HG03521 (cell line): ENCODE measurements at regions not wholly inside any gene's neighbourhood (a gene's known extent, or its start where the extent isn't known, plus 50 kb on each side); places are given as distances from the start of the nearest gene placed in this dataset.
"Not testable (repeated sequence)": the region's sequence is repeated elsewhere in the genome, so short reads cannot be mapped to it uniquely, and the experiment has no call there.

ENCODE experiments used
- ATAC-seq: cut with Tn5 transposase; IDR thresholded peaks from one replicate; pipeline ENCODE4 v1.9.1; 2021; ENCODE audit warnings: mild to moderate bottlenecking, moderate library complexity; ENCODE audit not compliant: unreplicated experiment

DNA sequence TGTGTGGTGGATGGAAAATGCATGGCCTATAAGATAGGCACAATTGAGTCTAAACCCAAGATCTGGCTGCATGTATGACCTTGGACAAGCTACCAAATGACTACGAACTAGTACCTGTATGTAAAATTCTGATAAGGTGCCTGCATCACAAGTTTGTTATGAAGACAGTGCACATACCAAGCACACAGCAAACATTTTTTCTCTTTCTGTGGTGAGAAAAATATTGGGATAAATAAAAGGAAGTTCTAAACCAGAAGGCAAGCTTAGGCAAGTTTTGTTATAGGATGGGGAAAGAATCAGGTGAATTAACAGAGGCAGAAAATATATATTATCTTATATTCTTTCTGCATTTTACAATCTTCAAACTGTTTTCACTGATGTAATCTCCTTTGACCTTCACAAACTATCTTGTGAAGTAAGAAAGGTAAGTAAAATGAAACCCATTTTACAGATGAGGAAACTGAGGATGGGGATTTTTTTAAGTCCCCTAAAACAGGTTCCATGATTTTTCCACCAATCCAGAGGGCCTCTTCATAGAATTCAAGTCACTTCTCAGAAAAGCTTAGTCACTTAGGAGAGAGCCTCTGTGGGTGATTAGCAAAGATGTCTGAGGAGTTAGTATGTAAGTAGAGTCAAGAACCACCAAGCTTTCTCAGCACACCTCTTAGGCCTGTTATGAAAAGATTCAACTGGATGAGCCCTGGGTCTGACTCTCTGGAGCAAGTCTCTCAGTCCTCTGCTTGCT is 132.0 kb upstream of the RAP1B start:
- no peak for ATAC-seq

DNA sequence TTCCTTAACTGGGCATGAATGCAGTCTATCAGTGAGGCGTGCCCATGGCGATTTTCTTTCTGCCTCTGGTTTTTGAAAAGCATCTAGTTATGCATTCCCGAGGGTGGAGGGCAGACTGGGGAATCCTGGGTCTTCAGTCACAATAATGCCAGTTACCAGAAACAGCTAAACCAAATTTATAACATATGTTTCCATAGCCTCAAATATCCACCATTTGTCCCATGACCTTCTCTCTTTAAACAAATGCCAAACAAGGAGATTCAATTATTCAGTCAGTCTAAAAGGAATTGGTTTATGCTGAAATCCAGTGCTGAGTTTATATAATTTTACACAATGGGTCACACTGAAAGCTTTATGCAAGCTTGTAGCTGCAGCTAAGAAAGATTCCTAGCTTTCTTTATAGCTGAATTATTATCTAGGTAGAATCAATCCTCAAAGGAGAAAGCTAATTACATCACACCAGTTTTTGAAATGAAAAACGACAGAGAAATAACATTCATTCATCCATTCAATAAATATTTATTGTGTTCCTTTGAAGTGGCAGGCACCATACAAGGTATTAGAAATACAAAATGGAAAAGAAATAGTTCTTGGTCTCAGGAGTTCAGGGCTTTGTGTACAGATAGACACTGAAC is 131.3 kb upstream of the RAP1B start:
- ATAC-seq, result no peak

DNA sequence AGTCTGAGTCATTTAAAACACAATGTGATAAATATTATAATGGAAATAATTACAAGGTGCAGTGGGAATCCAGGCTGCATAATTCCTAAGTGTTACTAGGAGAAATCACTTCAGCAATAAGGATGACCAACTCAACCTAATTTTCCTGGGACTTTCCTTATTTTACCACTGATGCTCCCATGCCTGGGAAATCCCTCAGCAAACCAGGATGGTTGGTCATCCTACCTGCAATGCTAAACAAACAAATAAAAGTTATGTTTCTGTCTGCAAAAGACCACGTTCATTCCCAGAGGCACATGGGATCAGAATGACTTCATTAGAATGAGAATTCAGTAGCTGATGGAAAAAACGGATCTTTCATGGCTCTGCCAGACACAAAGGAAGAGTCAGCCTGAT is 130.8 kb upstream of the RAP1B start:
- no peak for ATAC-seq

DNA sequence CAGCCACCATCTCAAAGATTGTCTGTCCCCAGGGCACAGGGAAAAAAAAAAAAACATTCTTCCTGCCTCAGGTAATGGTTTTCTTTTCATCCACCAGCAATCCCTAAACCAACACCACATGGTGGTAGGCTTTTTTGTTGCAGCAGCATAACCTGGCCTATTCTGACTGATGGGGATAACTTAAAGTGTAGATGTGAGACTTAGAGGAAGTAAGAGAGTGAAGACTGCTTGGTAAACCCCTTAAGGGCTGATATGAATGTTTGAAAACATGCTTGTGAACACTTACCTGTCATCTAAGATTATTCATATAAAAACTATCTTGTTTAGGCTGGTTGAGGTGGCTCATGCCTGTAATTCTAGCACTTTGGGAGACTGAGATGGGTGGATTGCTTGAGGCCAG is 130.2 kb upstream of the RAP1B start:
- ATAC-seq, result no peak

DNA sequence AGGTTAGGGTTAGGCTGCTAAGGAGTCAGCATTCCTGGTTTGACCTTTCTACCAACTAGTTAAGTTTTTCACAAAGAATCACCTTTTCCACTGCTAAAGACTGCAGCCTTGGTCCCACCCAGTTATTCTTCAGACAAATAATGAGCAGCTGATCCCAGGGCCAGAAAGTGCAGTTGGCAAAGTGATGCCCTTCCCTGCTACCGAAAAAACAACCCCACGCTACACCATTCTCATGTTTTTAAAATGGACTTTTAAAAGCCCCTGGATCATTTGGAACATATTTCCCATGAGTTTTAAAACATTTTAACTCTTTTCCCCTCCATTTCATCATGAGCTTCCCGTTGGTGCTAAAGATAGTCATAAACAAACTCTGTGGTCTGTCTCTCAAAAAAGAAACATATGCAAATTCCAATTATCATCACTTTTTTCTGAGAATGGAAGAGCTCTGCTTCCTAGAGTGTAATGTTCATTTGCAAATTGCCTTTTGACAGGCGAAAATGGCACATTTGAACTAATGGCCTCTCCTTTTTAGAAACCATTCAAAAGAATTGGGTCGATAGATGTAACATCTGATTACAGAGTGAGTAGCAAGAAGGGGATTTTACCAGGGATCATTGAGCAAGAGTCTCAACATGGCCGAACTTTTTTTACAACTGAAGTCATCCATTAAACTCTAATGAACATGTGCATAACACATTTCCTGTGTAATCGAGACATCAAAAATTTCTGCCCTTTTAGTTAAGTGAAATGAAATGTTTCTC is 129.3 kb upstream of the RAP1B start:
- peak; percentile 39 for ATAC-seq

DNA sequence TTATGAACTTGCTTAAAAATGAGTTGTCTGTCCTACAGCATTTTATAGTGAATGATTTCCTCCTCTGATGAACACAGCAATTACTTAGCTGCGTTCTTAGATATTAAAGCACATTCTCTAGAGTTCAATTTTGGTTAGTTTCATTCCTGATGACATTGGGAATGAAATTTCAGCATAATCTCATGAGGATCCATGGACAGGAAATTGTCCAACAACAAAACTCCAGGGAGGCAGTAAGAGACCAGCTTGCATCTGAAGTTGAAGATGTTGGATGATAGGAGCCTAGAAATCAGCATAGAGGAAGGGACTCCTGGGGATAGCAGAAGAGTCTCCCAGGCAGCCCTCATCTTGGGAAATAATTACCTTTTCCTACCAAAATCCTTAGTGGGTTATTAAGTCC is 128.7 kb upstream of the RAP1B start:
- ATAC-seq, result no peak

DNA sequence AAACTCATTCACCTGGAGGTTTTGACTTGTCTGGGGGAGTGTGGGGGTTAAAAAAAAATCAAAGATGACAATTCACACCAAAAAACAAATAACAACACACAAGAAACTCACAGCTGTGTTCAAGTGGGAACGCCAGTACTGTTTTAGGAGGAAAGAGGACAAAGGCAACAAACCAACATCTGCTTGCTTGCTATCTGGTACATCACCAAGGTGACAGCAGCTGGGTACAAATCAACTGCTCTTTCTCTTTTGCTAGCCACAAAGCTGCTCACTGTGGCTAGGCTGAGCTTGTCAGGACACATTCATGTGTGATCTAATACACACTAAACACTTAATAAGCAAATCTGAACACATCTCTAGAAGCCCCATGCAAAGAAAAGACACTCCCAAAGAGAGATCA is 128.0 kb upstream of the RAP1B start:
- peak; percentile 81 for ATAC-seq

DNA sequence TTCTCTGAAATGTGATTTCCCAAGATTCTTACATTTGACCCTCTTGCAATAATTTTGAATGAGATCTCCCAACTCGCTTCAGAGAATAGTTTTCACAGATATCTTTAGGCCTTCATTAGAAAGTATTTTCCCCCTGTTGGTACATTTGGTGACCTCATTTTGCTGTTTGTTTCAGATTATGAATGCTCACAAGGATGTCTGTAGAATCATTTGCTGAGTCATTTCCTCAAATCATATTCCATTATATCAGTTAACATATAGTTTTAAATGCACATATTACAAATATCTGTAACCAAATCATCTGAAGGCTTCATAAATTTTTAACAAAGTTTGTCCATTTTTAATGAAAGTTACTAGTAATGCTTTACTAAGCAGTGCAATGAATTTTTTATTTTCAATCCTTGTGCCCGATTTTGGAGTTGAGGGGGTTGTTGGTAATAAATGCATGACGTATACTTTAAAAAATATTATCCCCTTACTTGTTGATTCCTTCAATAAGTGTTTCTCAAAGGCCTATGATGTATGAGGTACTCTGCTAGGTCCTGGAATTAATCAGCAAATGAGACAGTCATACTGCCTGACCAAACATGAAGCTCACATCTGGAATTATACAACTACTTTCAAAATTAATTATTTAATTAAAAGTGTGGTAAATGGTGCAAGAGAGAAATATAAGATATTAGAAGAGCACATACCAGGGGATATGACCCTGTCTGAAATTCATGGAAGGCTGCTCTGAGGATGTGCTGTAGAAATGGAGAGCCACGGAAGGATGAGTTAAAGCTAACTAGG is 126.9 kb upstream of the RAP1B start:
- ATAC-seq, result no peak

DNA sequence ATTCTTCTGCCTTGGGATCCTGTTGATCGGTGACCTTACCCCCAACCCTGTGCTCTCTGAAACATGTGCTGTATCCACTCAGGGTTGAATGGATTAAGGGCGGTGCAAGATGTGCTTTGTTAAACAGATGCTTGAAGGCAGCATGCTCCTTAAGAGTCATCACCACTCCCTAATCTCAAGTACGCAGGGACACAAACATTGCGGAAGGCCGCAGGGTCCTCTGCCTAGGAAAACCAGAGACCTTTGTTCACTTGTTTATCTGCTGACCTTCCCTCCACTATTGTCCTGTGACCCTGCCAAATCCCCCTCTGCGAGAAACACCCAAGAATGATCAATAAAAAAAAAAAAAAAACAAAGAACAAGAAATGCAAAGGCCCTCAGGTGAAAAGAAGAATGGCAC is 126.1 kb upstream of the RAP1B start:
- not testable (repeated sequence) for ATAC-seq

DNA sequence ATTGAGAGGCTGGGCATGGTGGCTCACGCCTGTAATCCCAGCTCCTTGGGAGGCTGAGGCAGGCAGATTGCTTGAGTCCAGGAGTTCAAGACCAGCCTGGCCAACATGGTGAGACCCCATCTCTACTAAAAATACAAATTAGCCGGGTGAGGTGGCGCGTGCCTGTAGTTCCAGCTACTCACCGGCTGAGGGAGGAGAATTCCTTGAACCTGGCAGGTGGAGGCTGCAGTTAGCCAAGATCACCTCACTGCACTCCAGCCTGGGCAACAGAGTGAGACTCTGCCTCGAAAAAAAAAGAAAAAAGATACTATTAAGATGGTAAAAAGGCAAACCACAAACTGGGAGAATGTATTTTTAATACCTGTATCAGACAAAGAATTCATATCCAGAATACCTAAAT is 124.2 kb upstream of the RAP1B start:
- not testable (repeated sequence) for ATAC-seq

DNA sequence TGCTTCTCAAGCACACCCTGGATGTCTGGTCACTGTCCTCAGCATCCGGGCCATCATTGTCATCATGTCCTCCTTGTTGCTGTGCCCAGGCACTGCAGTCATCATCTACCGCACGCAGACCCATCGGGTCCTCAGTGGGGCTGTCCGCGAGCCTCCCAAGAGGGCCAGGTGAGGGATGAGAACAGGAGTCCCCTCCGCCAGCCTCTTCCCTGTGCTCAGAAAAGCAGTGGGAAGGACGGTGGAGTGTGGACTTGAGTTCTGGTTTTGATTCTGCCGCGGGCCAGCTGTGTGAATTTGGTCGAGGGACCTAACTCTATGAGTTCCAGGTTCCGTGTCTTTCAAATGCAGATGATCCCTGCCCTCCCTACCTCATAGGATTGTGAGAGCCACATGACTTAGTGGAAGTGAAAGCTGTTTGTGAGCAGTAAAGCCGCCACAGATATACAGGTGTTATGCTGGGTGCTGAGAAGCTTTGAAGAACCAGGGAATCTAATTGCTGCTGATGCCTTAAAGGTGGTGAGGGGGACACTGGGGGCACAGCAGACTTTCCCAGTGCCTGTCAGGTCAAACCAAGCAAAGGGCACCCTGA is 122.9 kb upstream of the RAP1B start:
- ATAC-seq, result no peak

DNA sequence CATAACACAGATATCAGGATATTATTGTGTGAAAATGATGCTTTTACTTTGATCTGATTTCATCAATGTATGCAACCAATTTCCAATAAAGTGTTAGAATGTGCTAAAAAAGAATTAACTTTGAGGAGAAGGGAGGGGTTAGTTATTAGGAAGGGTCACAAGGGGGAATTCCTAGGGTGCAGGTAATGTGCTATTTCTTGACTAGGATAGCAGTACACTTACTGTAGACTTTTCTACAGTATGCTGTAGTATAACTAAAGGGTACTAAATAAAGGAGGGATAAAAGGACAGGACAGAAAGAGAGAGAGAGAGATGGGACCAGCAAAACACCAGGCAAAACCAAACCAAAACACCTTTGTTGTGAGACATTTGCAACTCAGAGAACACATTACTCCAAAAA is 121.4 kb upstream of the RAP1B start:
- no peak for ATAC-seq

DNA sequence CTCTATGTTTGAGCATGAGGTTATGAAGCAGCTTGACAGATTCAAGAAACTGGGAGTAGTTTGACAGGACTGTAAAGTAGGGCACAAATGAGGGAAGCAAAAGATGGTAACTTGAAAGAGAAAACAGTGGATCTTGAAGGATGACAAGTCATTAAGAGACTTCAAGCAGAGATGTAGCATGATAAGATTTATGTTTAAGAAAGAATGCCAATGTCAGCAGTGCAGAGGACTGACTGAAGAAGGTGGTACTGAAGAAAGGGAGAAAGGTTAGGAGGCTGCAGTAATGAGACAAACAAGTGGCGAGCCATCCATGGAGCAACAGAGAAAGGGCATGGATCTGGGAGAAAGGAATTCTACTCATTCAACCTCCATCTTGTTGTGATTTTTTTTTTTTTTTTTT is 120.2 kb upstream of the RAP1B start:
- ATAC-seq, result no peak

DNA sequence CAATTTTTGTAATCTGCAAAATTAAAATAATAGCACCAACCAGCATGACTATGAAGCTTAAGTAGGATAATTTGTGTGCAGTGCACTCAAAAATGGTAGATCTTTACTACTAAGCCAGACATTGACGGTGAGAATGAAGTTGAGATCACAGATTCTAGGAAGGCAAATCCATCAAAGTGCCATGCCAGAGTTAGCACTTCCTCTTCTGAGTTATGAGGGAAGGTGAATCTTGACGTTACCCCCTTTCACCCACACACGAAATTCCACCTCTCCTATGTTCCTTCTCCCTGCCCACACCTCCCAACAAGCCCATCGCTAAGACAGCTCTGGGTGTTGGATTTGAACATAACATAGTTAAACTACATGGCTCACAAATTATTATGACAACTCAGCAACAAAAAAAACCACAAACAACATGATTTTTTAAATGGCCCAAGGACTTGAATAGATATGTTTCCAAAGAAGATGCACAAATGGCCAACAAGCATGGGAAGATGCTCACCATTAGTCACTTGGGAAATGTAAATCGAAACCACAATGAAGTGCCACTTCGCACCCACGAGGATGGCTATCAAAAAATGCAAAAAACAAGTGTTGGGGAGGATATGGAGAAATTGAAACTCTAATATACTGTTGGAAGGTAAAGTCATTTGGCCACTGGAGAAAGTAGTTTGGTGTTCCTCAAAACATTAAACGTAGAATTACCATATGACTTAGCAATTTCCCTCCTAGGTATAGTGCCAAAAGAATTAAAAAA is 119.3 kb upstream of the RAP1B start:
- ATAC-seq, result no peak

DNA sequence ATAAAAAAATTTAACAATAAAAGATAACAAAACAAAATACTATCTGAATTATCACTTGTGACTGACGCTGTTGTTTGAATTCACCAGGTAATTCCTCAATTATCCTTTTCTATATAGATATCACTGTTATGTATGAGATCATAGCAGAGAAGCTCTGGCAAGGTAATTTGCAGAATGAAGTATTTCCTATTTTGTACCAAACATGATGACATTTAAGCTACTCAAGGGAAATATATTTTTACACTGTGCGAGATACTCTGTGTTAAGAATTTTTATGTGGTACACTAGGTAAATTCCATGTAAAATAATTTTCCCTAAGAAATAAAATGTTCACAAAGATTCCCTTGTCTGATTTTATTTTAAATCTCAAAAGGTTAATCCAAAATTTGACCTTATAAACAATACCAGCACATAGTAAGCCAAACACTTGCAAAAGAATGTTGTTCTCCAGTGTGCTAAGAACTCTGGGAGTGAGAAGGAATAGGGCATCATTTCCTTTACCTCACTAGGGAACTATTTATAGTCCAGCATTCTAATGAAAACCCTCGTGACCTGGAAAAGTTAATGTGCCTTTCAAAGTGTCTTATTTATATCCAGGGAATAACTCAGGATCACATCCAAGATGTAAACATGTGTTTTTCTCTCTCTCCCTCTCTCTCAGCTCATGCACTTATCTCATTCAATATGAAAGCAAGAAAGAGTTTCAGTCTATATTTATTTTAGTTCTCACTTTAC is 115.2 kb upstream of the RAP1B start:
- no peak for ATAC-seq

DNA sequence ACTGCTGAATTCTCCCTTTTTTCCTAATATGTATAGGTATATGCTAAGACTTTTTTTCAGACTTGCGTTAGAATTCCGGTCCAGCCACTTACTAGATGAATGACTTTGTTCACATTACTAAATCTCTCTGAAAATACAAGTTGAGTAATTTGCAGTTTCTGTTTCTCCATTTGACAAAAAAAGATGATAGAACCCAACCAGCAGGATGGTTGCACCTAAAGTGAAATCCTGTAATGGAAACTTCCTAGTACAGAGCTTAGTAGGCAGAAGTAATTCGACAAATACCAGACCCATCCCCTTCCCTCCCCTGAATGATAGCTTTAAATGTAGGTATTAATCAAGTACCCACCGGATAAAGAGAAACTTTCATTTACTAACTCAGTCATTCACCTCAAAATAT is 113.6 kb upstream of the RAP1B start:
- ATAC-seq, result no peak

DNA sequence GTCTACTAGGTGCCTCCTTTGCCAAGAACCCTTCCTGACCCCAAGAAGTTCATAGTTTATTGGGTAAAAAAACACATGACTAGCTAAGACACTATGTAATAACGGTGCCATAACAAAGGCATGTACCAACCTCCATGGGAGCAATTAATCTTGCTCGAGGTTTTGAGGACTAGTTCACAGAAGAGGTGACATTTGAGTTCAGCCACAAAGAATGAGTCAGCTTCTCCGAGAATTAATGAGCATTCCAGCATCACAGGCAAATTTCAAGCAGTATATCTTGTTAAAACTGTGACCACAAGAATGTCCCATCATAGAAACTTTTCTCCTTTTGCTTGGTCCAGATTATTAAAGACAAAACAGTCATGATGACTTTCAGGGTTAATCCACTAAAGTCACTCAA is 113.0 kb upstream of the RAP1B start:
- ATAC-seq, result no peak

DNA sequence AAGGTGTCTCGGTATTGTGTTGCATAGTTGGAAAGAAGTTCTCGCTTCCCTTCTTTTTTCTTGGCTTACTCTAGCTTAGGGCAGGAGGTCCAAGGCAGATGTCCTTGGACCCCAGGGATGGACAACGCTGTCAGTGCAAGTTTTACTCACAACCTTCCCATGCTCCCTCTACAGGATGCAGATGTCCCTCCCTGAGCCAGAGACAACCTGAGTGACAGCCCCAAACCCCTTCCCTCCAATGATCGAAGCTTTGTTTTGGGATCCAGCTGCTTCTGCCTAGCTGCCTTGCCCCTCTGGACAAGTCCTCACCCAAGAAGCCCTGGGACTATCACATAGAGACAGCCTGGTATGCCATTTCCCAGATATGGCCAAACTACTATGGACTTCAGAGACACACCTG is 112.0 kb upstream of the RAP1B start:
- ATAC-seq, result no peak

DNA sequence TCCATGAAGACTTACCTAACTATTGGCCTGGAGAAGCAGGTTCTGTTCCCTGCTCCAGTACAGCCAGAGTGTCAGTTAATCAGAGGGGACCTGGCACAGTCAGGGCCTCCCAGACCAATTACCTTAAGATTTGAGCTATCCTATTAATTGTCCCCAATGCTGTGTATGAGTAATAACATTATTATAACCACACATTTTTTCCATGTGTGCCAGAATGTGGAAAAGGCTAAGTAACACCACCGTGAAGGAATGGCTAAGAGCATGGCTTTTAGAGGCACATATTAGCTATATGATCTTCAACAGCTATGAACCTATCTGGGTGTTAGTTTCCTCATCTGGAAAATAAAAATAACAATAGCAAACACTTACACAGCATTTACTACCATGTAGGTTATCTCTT is 111.1 kb upstream of the RAP1B start:
- no peak for ATAC-seq

DNA sequence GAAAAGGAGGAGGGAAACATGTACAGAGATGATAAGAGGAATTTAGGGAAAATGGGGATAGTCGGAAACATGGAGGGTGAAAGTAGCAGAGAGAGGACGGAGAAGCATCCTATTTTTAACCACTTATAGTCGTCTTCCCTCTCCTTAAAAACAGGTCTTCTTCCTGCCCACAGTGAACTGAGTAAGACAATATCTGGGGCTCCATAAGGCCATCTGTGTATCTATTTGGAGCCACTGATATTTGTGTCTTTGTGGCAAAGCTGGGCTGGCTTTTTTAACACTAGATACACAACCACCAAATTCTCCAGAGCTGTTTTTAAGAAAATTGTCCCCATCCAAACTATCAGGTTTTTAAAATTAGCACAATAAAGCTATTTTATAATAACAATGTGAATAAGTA is 109.5 kb upstream of the RAP1B start:
- ATAC-seq, result no peak
